MM.1S (cell line): ENCODE measurements at regions not wholly inside any gene's neighbourhood (a gene's known extent, or its start where the extent isn't known, plus 50 kb on each side); places are given as distances from the start of the nearest gene placed in this dataset.

Source experiments
- CTCF ChIP-seq: fragments of 300-600 bp; sonication (generic); IDR thresholded peaks from 2 replicates; pipeline ENCODE4 v1.5.1; 2016; ENCODE audit warnings: antibody characterized with exemption, low read length, mixed read lengths
- EZH2 ChIP-seq: fragments of 300-600 bp; sonication (generic); optimal IDR thresholded peaks from 2 replicates; pipeline ENCODE3; 2017; ENCODE audit warnings: low read depth, mild to moderate bottlenecking, antibody characterized with exemption, low read length, mixed read lengths
- EZH2phosphoT487 ChIP-seq: fragments of 300-600 bp; sonication (generic); IDR thresholded peaks from 2 replicates; pipeline ENCODE4 v1.6.1; 2018; ENCODE audit warnings: antibody characterized with exemption, low read length

- TF ChIP-seq CTCF (peak; percentile 32), EZH2 (no peak), EZH2phosphoT487 (no peak)
Observed at GRCh38 chr15:91522605-91523332, 330.7 kb upstream of the SLCO3A1 start.
